C4-2B (cell line): ENCODE measurements at regions not wholly inside any gene's neighbourhood (a gene's known extent, or its start where the extent isn't known, plus 50 kb on each side); places are given as distances from the start of the nearest gene placed in this dataset.

ENCODE experiments used
- H3K27ac ChIP-seq: fragments of 450-650 bp; 2 replicates; pipeline ENCODE4 v1.5.1; 2017
- CTCF ChIP-seq: fragments of 450-650 bp; conservative IDR thresholded peaks from 2 replicates; pipeline ENCODE4 v1.5.1; 2017; ENCODE audit warnings: mild to moderate bottlenecking
- ZFX ChIP-seq: fragments of 450-650 bp; IDR thresholded peaks from 2 replicates; pipeline ENCODE4 v1.6.1; 2017

DNA sequence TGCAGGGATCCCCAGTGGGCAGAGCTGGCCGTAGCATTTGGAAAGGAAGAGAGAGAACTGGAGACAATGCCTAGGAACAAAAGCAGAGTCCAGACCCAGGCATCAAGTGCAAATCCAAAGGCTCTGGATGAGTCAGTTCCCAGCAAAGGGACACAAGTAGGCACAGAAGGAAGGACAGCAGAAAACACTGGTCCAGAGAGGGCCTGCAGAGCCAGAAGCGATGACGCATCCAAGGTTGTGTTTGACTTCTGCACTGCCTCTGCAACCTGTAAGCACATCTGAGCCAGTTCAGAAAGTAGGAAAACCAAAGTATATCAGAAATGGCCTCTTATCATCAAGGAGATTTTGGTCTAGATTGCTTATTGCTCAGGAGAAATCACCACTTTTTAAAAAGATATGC is 604.5 kb downstream of the FGF9 start:
- H3K27ac ChIP-seq: no peak overlapping the region
- no peak for TF ChIP-seq CTCF
- no peak for TF ChIP-seq ZFX

GRCh38 chr13:22276616-22277015 is 605.7 kb downstream of the FGF9 start:
- no peak for TF ChIP-seq ZFX
- TF ChIP-seq CTCF: no peak
- no peak overlapping the region for H3K27ac ChIP-seq

- H3K27ac ChIP-seq: no peak overlapping the region
- TF ChIP-seq ZFX (no peak; the same call in 1 of the 2 replicates), CTCF (peak; percentile 87)
These were observed 607.6 kb downstream of the FGF9 start for GRCh38 chr13:22278336-22278929.

DNA sequence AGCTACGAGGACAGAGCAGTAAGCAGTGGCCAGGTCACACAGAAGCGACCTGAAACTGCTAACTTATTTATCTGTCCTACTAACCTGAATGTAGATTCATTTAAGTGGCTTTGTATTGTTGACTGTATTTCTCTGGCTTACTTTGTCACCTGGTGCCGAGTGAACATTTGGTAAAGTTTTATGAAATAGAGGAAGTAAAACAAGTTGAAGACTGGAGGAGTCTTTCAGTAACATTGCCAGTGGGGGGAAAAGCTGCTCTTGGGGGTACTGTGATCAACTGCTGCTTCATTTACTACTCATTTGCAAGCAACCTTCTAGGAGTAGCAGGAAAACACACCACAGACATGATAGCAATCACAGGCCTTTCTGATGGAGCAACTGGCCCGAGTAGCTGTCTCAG is 615.0 kb downstream of the FGF9 start:
- no peak overlapping the region for H3K27ac ChIP-seq
- TF ChIP-seq CTCF (no peak), ZFX (no peak)

GRCh38 chr13:22286338-22286737 is 615.5 kb downstream of the FGF9 start:
- H3K27ac ChIP-seq: no peak overlapping the region
- TF ChIP-seq ZFX: no peak
- TF ChIP-seq CTCF: no peak

GRCh38 chr13:22287343-22287920 is 616.6 kb downstream of the FGF9 start:
- TF ChIP-seq ZFX: no peak
- no peak for TF ChIP-seq CTCF
- no peak overlapping the region for H3K27ac ChIP-seq

DNA sequence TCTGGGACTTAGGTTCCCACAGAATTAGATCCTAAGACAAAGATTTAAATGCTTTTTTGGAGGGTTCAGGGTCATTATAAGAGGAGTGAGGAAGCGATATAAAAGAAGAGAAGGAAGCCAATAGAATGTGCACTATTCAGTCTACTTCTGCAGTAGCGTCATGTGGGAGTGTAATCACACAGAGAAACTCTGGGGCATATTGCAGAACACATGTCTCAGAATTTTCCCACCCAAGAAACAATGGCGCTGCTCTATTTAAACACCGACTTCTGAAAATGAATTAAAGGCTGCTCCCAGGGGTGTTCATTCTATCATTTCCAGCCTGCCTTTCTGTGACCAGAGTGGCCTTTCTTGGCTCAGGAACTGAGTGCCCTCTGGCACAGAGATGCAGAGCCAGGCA is 617.6 kb downstream of the FGF9 start:
- no peak overlapping the region for H3K27ac ChIP-seq
- no peak for TF ChIP-seq CTCF
- no peak for TF ChIP-seq ZFX
